OCI-LY3 (cell line): ENCODE measurements at regions not wholly inside any gene's neighbourhood (a gene's known extent, or its start where the extent isn't known, plus 50 kb on each side); places are given as distances from the start of the nearest gene placed in this dataset.

Experiments
- EZH2phosphoT487 ChIP-seq: fragments of 200-600 bp; shearing (Covaris generic); IDR thresholded peaks from 2 replicates; pipeline ENCODE4 v1.6.1; 2018; ENCODE audit warnings: antibody characterized with exemption, mixed run types, low read depth
- TF ChIP-seq, protein P1 (sequence below): fragments of 200-600, 300-600 bp; sonication (generic); IDR thresholded peaks from 2 replicates; pipeline ENCODE4 v1.5.1; 2014; ENCODE audit warnings: antibody characterized with exemption, low read length, low read depth

DNA sequence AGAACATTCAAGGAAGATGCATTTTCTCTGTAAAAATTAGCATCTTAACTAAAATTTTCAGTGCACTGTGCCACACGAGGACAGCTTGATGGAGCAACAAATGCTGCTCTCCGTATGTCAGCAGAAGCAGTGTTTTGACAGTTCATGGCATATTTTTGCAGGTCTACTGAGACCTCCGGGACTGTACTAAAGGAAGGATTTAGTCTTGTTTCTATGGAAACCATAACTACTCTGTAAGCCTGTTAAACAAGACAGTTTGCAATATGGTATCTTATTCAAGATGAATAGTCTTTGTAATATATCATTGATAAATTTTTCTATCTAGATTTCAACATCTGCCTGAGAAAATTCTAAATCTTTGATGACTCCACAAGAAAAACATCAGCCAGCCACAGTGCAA is 184.0 kb upstream of the GUCY1A2 start:
- TF ChIP-seq, protein P1, sequence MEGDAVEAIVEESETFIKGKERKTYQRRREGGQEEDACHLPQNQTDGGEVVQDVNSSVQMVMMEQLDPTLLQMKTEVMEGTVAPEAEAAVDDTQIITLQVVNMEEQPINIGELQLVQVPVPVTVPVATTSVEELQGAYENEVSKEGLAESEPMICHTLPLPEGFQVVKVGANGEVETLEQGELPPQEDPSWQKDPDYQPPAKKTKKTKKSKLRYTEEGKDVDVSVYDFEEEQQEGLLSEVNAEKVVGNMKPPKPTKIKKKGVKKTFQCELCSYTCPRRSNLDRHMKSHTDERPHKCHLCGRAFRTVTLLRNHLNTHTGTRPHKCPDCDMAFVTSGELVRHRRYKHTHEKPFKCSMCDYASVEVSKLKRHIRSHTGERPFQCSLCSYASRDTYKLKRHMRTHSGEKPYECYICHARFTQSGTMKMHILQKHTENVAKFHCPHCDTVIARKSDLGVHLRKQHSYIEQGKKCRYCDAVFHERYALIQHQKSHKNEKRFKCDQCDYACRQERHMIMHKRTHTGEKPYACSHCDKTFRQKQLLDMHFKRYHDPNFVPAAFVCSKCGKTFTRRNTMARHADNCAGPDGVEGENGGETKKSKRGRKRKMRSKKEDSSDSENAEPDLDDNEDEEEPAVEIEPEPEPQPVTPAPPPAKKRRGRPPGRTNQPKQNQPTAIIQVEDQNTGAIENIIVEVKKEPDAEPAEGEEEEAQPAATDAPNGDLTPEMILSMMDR, result no peak
- no peak for TF ChIP-seq EZH2phosphoT487
